H1 (cell line): ENCODE measurements at regions not wholly inside any gene's neighbourhood (a gene's known extent, or its start where the extent isn't known, plus 50 kb on each side); places are given as distances from the start of the nearest gene placed in this dataset.

Experiments
- CTCF ChIA-PET: fragments of 300-600 bp; sonication (Branson Sonifier 250); formaldehyde crosslinking; loops from one replicate; lab custom pipeline; 2021; ENCODE audit not compliant: partially characterized antibody; lab: Charles Lee
- POLR2A ChIA-PET: fragments of 300-600 bp; sonication (Branson Sonifier 250); formaldehyde crosslinking; loops from one replicate; lab custom pipeline; 2021; ENCODE audit warnings: inconsistent platforms; ENCODE audit not compliant: partially characterized antibody; lab: Charles Lee
- DNase-seq, 2 experiments: peaks; one replicate each; pipeline versions ENCODE4 v3.0.0 to v3.0.0-alpha.2; 2010 to 2022; ENCODE audit warnings: low spot score in 2 of 2, low read depth in 1 of 2, mixed read lengths in 1 of 2
- FAIRE-seq: peaks from 2 replicates; lab custom pipeline; 2011; peaks lifted over from hg19 to GRCh38; lab: Jason Lieb, UNC
- H2AFZ ChIP-seq: 2 replicates; pipeline ENCODE4 v1.8.1; 2012; ENCODE audit warnings: low read length, inconsistent platforms
- H2AK5ac ChIP-seq: 2 replicates; pipeline ENCODE4 v1.6.1; 2013; ENCODE audit warnings: low read depth, low read length
- H2BK120ac ChIP-seq: replicated peaks from 2 replicates; pipeline ENCODE3; 2013; ENCODE audit warnings: low read depth, low read length, inconsistent platforms
- H2BK12ac ChIP-seq: 2 replicates; pipeline ENCODE4 v1.6.1; 2013; ENCODE audit warnings: low read depth, low read length
- H2BK15ac ChIP-seq: 2 replicates; pipeline ENCODE4 v1.6.1; 2013; ENCODE audit warnings: low read length
- H2BK20ac ChIP-seq: 2 replicates; pipeline ENCODE4 v1.6.1; 2013; ENCODE audit warnings: low read length
- H2BK5ac ChIP-seq: 2 replicates; pipeline ENCODE4 v1.6.1; 2013; ENCODE audit warnings: low read depth, low read length
- H3K14ac ChIP-seq: 2 replicates; pipeline ENCODE4 v1.6.1; 2013; ENCODE audit warnings: inconsistent platforms; ENCODE audit not compliant: insufficient read length
- H3K18ac ChIP-seq: 2 replicates; pipeline ENCODE4 v1.6.1; 2013; ENCODE audit warnings: low read length; ENCODE audit errors: extremely low read depth
- H3K23ac ChIP-seq: 2 replicates; pipeline ENCODE4 v1.6.1; 2013; ENCODE audit warnings: inconsistent platforms; ENCODE audit not compliant: insufficient read length
- H3K23me2 ChIP-seq: 2 replicates; pipeline ENCODE4 v1.6.1; 2013; ENCODE audit warnings: low read depth, low read length
- H3K27ac ChIP-seq: 2 replicates; pipeline ENCODE4 v1.6.1; 2011; ENCODE audit warnings: low read depth, low read length, inconsistent platforms
- H3K27me3 ChIP-seq, 4 experiments: replicated peaks in 1 of 4; 1 replicate in 1 of 4; 2 replicates in 3 of 4; pipeline versions ENCODE4 v1.6.1 to v1.8.1; 2011 to 2013; ENCODE audit warnings: low read length in 3 of 4, mild to moderate bottlenecking in 3 of 4, inconsistent platforms in 2 of 4, mixed read lengths in 2 of 4, moderate library complexity in 1 of 4; ENCODE audit not compliant: control insufficient read depth in 3 of 4, insufficient read depth in 3 of 4; ENCODE audit errors: extremely low read depth in 1 of 4
- H3K36me3 ChIP-seq, 4 experiments: 2 replicates each; pipeline versions ENCODE4 v1.6.1 to v1.8.1; 2011 to 2013; ENCODE audit warnings: mild to moderate bottlenecking in 4 of 4, low read length in 3 of 4, moderate library complexity in 2 of 4, control low read depth in 1 of 4, inconsistent platforms in 1 of 4; ENCODE audit not compliant: insufficient read depth in 4 of 4, control insufficient read depth in 2 of 4
- H3K4ac ChIP-seq: replicated peaks from 2 replicates; pipeline ENCODE3; 2013; ENCODE audit warnings: low read length, low read depth, mixed read lengths, inconsistent platforms; ENCODE audit not compliant: insufficient read length
- H3K4me1 ChIP-seq, 4 experiments: replicated peaks in 1 of 4; 1 replicate in 1 of 4; 2 replicates in 3 of 4; pipeline versions ENCODE4 v1.6.1 to v1.8.1; 2011 to 2013; ENCODE audit warnings: low read length in 3 of 4, inconsistent platforms in 2 of 4, mixed read lengths in 1 of 4; ENCODE audit not compliant: insufficient read depth in 4 of 4, control insufficient read depth in 3 of 4
- H3K4me2 ChIP-seq, 2 experiments: 2 replicates each; pipeline versions ENCODE4 v1.6.1 to v1.8.1; 2011 to 2013; ENCODE audit warnings: low read depth in 2 of 2, low read length in 2 of 2, control low read depth in 1 of 2, inconsistent platforms in 1 of 2, mild to moderate bottlenecking in 1 of 2; ENCODE audit not compliant: insufficient read depth in 1 of 2
- H3K4me3 ChIP-seq, 4 experiments: fragments of 200-600, 300-600 bp in 1 of 4; sonication (generic), shearing (Covaris generic), sonication (Bioruptor Twin) in 1 of 4; 2 replicates each; pipeline versions ENCODE4 v1.5.1 to v1.8.1; 2011 to 2016; ENCODE audit warnings: low read length in 4 of 4, low read depth in 3 of 4, control low read depth in 2 of 4, inconsistent platforms in 2 of 4, mild to moderate bottlenecking in 2 of 4, mixed read lengths in 1 of 4, moderate library complexity in 1 of 4; ENCODE audit not compliant: insufficient read depth in 2 of 4; ENCODE audit errors: extremely low read depth in 1 of 4
- H3K56ac ChIP-seq: replicated peaks from 2 replicates; pipeline ENCODE3; 2013; ENCODE audit warnings: low read depth, mild to moderate bottlenecking, mixed read lengths, low read length, inconsistent platforms; ENCODE audit not compliant: insufficient read length
- H3K79me1 ChIP-seq: 2 replicates; pipeline ENCODE4 v1.6.1; 2013; ENCODE audit warnings: low read depth, low read length, control low read depth
- H3K79me2 ChIP-seq, 2 experiments: 2 replicates each; pipeline versions ENCODE4 v1.6.1 to v1.8.1; 2012 to 2013; ENCODE audit warnings: low read length in 2 of 2, mild to moderate bottlenecking in 2 of 2, inconsistent platforms in 1 of 2; ENCODE audit not compliant: insufficient read depth in 2 of 2, control insufficient read depth in 1 of 2
- H3K9ac ChIP-seq, 4 experiments: replicated peaks in 1 of 4; 1 replicate in 1 of 4; 2 replicates in 3 of 4; pipeline versions ENCODE4 v1.6.1 to v1.8.1; 2011 to 2013; ENCODE audit warnings: low read depth in 3 of 4, low read length in 3 of 4, control low read depth in 2 of 4, mild to moderate bottlenecking in 2 of 4, moderate library complexity in 2 of 4, inconsistent platforms in 1 of 4; ENCODE audit errors: extremely low read depth in 1 of 4
- H3K9me3 ChIP-seq, 2 experiments: 2 replicates each; pipeline versions ENCODE4 v1.6.1 to v1.8.1; 2012 to 2013; ENCODE audit warnings: mild to moderate bottlenecking in 2 of 2, moderate library complexity in 2 of 2, control low read depth in 1 of 2, inconsistent platforms in 1 of 2, low read depth in 1 of 2, low read length in 1 of 2, mixed read lengths in 1 of 2; ENCODE audit not compliant: insufficient read depth in 2 of 2
- H4K20me1 ChIP-seq, 2 experiments: replicated peaks in 1 of 2; 2 replicates each; pipeline versions ENCODE3 to v1.8.1; 2011 to 2013; ENCODE audit warnings: inconsistent platforms in 2 of 2, low read length in 2 of 2, mild to moderate bottlenecking in 1 of 2; ENCODE audit not compliant: insufficient read depth in 2 of 2, control insufficient read depth in 1 of 2
- H4K5ac ChIP-seq: 2 replicates; pipeline ENCODE4 v1.6.1; 2013; ENCODE audit warnings: low read length, low read depth, mixed read lengths, inconsistent platforms; ENCODE audit not compliant: insufficient read length
- H4K8ac ChIP-seq: 2 replicates; pipeline ENCODE4 v1.8.0; 2013; ENCODE audit warnings: mild to moderate bottlenecking, moderate library complexity, low read length, inconsistent platforms; ENCODE audit not compliant: insufficient read depth; ENCODE audit errors: extremely low read depth
- H4K91ac ChIP-seq: replicated peaks from 2 replicates; pipeline ENCODE3; 2013; ENCODE audit warnings: low read length, mixed read lengths, inconsistent platforms; ENCODE audit not compliant: insufficient read length
- FOSL1 ChIP-seq: IDR thresholded peaks from 2 replicates; pipeline ENCODE4 v1.6.1; 2011; ENCODE audit warnings: mild to moderate bottlenecking, low read depth, low read length, moderate library complexity; ENCODE audit not compliant: insufficient read depth
- JUND ChIP-seq: IDR thresholded peaks from 2 replicates; pipeline ENCODE4 v1.6.1; 2011; ENCODE audit warnings: mild to moderate bottlenecking, improper control_type of control experiment, low read length
- WGBS, 2 experiments: shearing (Covaris generic) in 1 of 2; methylation state at CpG; one replicate each; pipeline versions ENCODE4 v1.1.6 to v1.1.7; 2013 to 2015; ENCODE audit warnings: low lambda C conversion rate in 2 of 2, mixed read lengths in 2 of 2, inconsistent platforms in 1 of 2, low coverage in 1 of 2, missing lambda C conversion rate in 1 of 2; ENCODE audit not compliant: insufficient replicate concordance in 2 of 2, insufficient coverage in 1 of 2, insufficient read length in 1 of 2; ENCODE audit errors: extremely low coverage in 1 of 2, missing lambda C conversion rate in 1 of 2; 5-methylcytosine and 5-hydroxymethylcytosine counted together

DNA sequence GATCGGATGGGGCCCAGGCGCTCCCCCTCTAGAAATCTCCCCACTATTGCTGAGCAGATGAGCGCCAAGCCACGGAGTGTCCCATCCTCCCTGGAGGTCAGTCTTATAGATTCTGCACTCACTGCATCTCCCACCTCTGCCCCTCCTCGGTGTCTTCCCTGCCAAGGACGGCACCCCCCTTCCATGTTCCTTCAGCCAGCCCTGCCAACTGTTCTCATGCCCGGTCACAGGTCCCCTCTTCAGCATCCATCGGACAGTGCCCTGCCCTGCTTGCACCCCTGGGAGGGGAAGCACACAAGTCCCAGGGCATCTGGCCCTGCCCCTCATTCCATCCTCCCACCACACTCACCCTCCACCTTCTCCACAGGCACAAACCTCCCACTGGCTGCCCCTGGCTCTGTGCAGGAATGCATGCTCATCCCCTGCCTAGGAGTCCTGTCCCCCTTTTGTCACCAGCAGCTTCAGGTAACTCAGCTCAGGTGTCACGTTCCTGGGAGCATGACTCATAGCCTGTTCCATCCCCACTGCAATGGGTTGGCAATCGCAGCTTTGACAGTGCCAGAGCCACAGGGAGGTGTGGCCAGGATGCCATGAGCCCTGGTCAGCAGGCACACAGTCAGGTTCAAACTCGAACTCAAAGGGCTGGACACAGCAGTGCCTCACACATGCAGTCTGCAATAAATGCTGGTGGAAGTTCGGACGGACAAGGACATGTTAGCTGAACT lies 234.7 kb upstream of the TCERG1L start:
- Histone ChIP-seq H2BK12ac (peak overlapping the region; percentile 31; the same call in 1 of the 2 replicates), H2BK120ac (no peak overlapping the region), H3K27me3 (no peaks in the 10 kb centered on the region), H3K9me3 (no peaks in the 10 kb centered on the region), H3K4me1 (no peaks in the 10 kb centered on the region; a peak in 2 of 7 replicates), H3K79me2 (no peaks in the 10 kb centered on the region), H2AK5ac (no peak overlapping the region), H3K27ac (no peak overlapping the region), H3K9ac (no peak overlapping the region), H3K4ac (no peak overlapping the region), H2BK15ac (no peak overlapping the region), H3K14ac (no peak overlapping the region), H3K23ac (no peak overlapping the region), H2BK20ac (no peak overlapping the region), H3K23me2 (no peaks in the 10 kb centered on the region), H3K79me1 (no peaks in the 10 kb centered on the region), H3K4me2 (no peak overlapping the region), H3K18ac (no peak overlapping the region), H2AFZ (no peak overlapping the region), H2BK5ac (no peak overlapping the region), H3K36me3 (no peaks in the 10 kb centered on the region), H4K8ac (no peak overlapping the region), H4K5ac (no peak overlapping the region), H4K91ac (no peak overlapping the region), H4K20me1 (no peaks in the 10 kb centered on the region), H3K4me3 (no peak overlapping the region), H3K56ac (no peak overlapping the region)
- POLR2A ChIA-PET = no interaction called here
- DNase-seq (peak in 1 of 2 experiments; percentile 13), FAIRE-seq (no peak)
- peak; percentile 76; the same call in 1 of the 2 replicates for TF ChIP-seq JUND
- TF ChIP-seq FOSL1 = no peak
- WGBS, 2 experiments = 67% methylated on average over 12 of the region's 13 CpGs; no CpG with 5 or more reads in 1 of the 2 experiments
- CTCF ChIA-PET = interaction anchor here (0.6 to 1.9 kb wide), 5 partner anchors 8 to 156 kb away, joined by 3 to 7 read pairs (median 3); no protein-coding TSS in a partner anchor
